Chondrocyte (in vitro differentiated cells): ENCODE measurements at regions not wholly inside any gene's neighbourhood (a gene's known extent, or its start where the extent isn't known, plus 50 kb on each side); places are given as distances from the start of the nearest gene placed in this dataset.

Experiments used
- DNase-seq: peaks from one replicate; pipeline ENCODE4 v3.0.0; 2021; ENCODE audit warnings: mixed read lengths, low spot score
- H3K27ac Mint-ChIP-seq: one replicate; pipeline ENCODE4 v1.8.0; 2021; ENCODE audit warnings: mild to moderate bottlenecking, moderate library complexity, mixed read lengths; ENCODE audit not compliant: unreplicated experiment
- H3K27me3 Mint-ChIP-seq: 2 replicates; pipeline ENCODE4 v1.8.0; 2021; ENCODE audit warnings: low read depth, mixed read lengths
- H3K36me3 Mint-ChIP-seq: 2 replicates; pipeline ENCODE4 v1.8.0; 2021; ENCODE audit warnings: low read depth, mixed read lengths
- H3K4me1 Mint-ChIP-seq: 2 replicates; pipeline ENCODE4 v1.8.0; 2021; ENCODE audit warnings: low read depth, mild to moderate bottlenecking, mixed read lengths
- H3K4me3 Mint-ChIP-seq: one replicate; pipeline ENCODE4 v1.8.0; 2021; ENCODE audit warnings: mild to moderate bottlenecking, moderate library complexity, mixed read lengths; ENCODE audit not compliant: unreplicated experiment
- H3K9me3 Mint-ChIP-seq: 2 replicates; pipeline ENCODE4 v1.8.0; 2021; ENCODE audit warnings: low read depth, mixed read lengths
- CTCF ChIP-seq: fragments of 200-600 bp; sonication (generic); IDR thresholded peaks from 2 replicates; pipeline ENCODE4 v1.5.0; 2021; ENCODE audit warnings: antibody characterized with exemption, mild to moderate bottlenecking, moderate library complexity

- H3K36me3 Mint-ChIP-seq: peaks cover 5% of the 10 kb centered on the region
- no peak for DNase-seq
- H3K9me3 Mint-ChIP-seq: peaks cover 14% of the 10 kb centered on the region
- no peak overlapping the region for H3K4me3 Mint-ChIP-seq
- no peak overlapping the region for H3K27ac Mint-ChIP-seq
- TF ChIP-seq CTCF: no peak
- H3K27me3 Mint-ChIP-seq: peaks cover 17% of the 10 kb centered on the region
- no peaks in the 10 kb centered on the region for H3K4me1 Mint-ChIP-seq
Measured at GRCh38 chr18:75141166-75141565, 67.8 kb downstream of the PTGR3 start.

- Mint-ChIP-seq H3K27me3 (peaks cover 15% of the 10 kb centered on the region), H3K27ac (no peak overlapping the region), H3K4me1 (no peaks in the 10 kb centered on the region), H3K9me3 (peaks cover 8% of the 10 kb centered on the region), H3K36me3 (peaks cover 3% of the 10 kb centered on the region), H3K4me3 (no peak overlapping the region)
- no peak for TF ChIP-seq CTCF
- no peak for DNase-seq
Measured at GRCh38 chr18:75140296-75140695, 68.6 kb downstream of the PTGR3 start.

DNA sequence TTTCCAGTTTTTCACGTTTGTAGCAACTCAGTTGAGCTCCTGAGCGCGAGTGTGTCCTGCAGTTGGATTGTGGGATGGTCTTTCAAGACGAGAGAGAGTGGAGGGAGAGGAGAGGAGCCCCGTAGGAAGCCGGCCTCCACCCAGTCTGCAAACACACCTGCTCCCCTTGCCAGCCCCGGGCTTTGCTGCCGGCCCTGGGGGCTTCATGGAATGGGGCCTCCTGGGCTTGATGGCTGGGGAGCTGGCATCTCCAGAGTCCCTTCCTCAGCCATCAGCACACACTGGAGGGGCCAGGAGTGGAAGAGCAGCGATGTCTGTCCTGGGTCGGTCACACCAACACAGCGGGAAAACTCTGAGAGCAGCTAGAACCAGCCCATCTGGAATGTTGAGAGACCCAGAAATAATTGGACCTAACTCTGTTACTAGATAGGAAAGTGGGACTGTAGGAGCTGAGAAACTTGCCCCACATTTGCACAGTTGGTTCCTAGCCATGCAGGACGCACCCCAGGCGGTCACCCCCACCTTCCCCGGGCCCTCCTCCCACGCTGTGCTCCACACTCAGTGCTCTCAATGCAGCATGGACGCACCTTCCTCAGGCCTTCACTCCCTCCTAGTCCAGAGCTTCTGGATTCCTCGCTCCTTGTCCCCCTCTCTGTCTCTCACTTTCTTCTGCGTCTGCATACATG is 69.6 kb downstream of the PTGR3 start:
- TF ChIP-seq CTCF: no peak
- Mint-ChIP-seq H3K4me1 (no peaks in the 10 kb centered on the region), H3K27me3 (peaks cover 15% of the 10 kb centered on the region), H3K4me3 (no peak overlapping the region), H3K27ac (no peak overlapping the region), H3K9me3 (peaks cover 4% of the 10 kb centered on the region), H3K36me3 (no peaks in the 10 kb centered on the region)
- no peak for DNase-seq

DNA sequence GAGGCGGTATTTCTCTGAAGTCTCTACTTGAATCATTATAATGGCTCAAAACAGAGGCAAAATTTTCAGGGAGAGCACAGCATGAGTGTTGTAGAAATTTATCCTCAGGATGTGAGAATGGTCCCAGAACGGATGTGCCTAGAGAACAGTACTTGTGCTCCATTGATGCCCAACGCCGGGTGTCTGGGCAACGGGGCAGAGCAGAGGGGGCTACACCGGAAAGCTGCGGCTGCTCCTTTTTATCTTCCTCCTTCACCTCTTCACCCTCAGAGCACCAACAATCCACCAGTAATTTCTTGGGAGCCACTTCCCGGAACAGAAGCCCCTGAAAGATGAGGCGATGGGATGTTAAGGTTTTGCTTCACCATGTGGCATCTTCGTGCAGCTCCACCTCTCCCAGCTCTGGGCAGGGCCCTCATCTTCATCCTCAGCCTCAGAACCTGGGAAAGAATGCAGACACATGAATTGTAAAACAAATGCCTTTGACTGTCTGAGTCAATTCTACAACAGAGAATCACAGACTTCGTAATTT is 71.5 kb downstream of the PTGR3 start:
- no peak overlapping the region for H3K4me3 Mint-ChIP-seq
- H3K27ac Mint-ChIP-seq: no peak overlapping the region
- TF ChIP-seq CTCF: no peak
- DNase-seq: no peak
- H3K27me3 Mint-ChIP-seq: peaks cover 17% of the 10 kb centered on the region
- H3K36me3 Mint-ChIP-seq: no peaks in the 10 kb centered on the region
- no peaks in the 10 kb centered on the region for H3K4me1 Mint-ChIP-seq
- H3K9me3 Mint-ChIP-seq: no peaks in the 10 kb centered on the region

DNA sequence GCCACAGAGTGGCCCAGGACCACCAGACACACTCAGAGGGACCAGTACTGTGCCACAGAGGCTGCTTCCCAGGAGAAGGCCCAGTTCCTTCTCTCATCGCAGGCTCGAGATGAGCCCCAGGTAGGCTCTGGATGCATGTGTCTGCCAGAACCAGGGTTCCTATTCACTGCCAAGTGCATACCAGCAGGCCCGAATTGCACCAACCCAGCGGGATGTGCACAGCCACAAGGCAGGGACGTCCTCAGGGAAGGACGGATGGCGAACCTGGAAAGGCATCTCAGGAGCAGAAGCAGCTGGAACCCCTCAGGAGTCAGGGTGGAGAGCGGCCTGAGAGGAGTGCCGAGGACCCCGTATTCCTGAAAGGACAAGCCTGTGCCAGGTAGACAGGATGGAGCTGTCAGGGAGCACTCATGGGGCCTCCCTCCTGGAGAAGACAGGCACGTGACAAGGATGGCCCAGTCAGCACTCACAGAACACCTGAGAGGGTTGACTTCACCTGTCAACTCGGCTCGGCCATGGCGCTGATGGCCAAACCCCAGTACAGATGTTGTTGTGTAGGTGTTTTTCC is 73.7 kb downstream of the PTGR3 start:
- H3K36me3 Mint-ChIP-seq: no peaks in the 10 kb centered on the region
- DNase-seq: no peak
- H3K4me1 Mint-ChIP-seq: peaks cover 12% of the 10 kb centered on the region
- no peak for TF ChIP-seq CTCF
- H3K27me3 Mint-ChIP-seq: peaks cover 9% of the 10 kb centered on the region
- no peak overlapping the region for H3K27ac Mint-ChIP-seq
- H3K9me3 Mint-ChIP-seq: no peaks in the 10 kb centered on the region
- H3K4me3 Mint-ChIP-seq: no peak overlapping the region
